Body of pancreas (tissue), 4 donors: ENCODE measurements at regions not wholly inside any gene's neighbourhood (a gene's known extent, or its start where the extent isn't known, plus 50 kb on each side); places are given as distances from the start of the nearest gene placed in this dataset.

Experiments used
- POLR2A ChIP-seq, 3 donors: fragments of 450-650 bp; IDR thresholded peaks; one replicate each; pipeline ENCODE4 v1.6.1; 2016; ENCODE audit warnings: antibody characterized with exemption in 3 of 3, mild to moderate bottlenecking in 2 of 3
- TF ChIP-seq, protein P1 (sequence below), 7 experiments: fragments of 450-650 bp in 4 of 7; fragments of 200-600 bp in 3 of 7; sonication (generic) in 3 of 7; IDR thresholded peaks; one replicate each; pipeline ENCODE4 v1.5.1; 2016 to 2019; ENCODE audit warnings: antibody characterized with exemption in 7 of 7

DNA sequence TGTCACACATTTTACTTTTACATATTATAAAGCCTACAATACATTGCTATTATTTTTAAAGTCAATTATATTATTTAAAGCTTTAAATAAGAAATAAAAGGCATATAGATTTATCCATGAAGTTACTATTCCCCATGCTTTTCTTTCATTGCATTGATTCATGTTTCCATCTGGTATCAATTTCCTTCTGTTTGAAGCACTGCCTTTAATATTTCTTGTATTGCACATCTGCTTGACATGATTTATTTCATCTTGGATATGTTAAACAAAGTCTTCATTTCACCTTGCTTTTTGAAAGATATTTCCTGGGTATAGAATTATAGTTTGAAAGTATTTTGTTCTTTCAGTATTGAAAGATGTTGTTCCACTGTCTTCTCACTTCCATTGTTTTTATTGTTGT is 174.3 kb upstream of the MBNL1 start:
- TF ChIP-seq, protein P1, sequence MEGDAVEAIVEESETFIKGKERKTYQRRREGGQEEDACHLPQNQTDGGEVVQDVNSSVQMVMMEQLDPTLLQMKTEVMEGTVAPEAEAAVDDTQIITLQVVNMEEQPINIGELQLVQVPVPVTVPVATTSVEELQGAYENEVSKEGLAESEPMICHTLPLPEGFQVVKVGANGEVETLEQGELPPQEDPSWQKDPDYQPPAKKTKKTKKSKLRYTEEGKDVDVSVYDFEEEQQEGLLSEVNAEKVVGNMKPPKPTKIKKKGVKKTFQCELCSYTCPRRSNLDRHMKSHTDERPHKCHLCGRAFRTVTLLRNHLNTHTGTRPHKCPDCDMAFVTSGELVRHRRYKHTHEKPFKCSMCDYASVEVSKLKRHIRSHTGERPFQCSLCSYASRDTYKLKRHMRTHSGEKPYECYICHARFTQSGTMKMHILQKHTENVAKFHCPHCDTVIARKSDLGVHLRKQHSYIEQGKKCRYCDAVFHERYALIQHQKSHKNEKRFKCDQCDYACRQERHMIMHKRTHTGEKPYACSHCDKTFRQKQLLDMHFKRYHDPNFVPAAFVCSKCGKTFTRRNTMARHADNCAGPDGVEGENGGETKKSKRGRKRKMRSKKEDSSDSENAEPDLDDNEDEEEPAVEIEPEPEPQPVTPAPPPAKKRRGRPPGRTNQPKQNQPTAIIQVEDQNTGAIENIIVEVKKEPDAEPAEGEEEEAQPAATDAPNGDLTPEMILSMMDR (IDR thresholded peaks at IDR 0.05) = no peak
- no peak for TF ChIP-seq POLR2A (IDR thresholded peaks at IDR 0.05)
